Vagina (tissue), 2 donors: ENCODE measurements at regions not wholly inside any gene's neighbourhood (a gene's known extent, or its start where the extent isn't known, plus 50 kb on each side); places are given as distances from the start of the nearest gene placed in this dataset.

Experiments
- CTCF ChIP-seq, 3 experiments: fragments of 450-650 bp in 2 of 3; fragments of 200-600 bp in 1 of 3; sonication (generic) in 1 of 3; IDR thresholded peaks; one replicate each; pipeline ENCODE4 v1.5.1; 2017 to 2019; ENCODE audit warnings: antibody characterized with exemption in 3 of 3, mild to moderate bottlenecking in 2 of 3, moderate library complexity in 2 of 3
- POLR2A ChIP-seq, 2 donors: fragments of 450-650 bp; IDR thresholded peaks; one replicate each; pipeline ENCODE4 v1.6.1; 2017; ENCODE audit warnings: antibody characterized with exemption in 2 of 2, mild to moderate bottlenecking in 2 of 2, moderate library complexity in 2 of 2

- no peak for TF ChIP-seq CTCF (IDR thresholded peaks at IDR 0.05)
- no peak for TF ChIP-seq POLR2A (IDR thresholded peaks at IDR 0.05)
Observed at GRCh38 chr4:111064342-111064993, 441.6 kb upstream of the PITX2 start.
